CD14-positive monocyte (primary cell): ENCODE measurements at regions not wholly inside any gene's neighbourhood (a gene's known extent, or its start where the extent isn't known, plus 50 kb on each side); places are given as distances from the start of the nearest gene placed in this dataset.

ENCODE experiments used
- DNase-seq, 3 donors: peaks; one replicate each; pipeline ENCODE4 v3.0.0-alpha.2; 2011 to 2022
- H2AFZ ChIP-seq: 2 replicates; pipeline ENCODE4 v1.6.0; 2012; ENCODE audit warnings: mild to moderate bottlenecking, low read depth, low read length, inconsistent platforms; ENCODE audit not compliant: insufficient read depth, poor library complexity, severe bottlenecking
- H3K27ac ChIP-seq, 2 donors: 1 replicate in 1 of 2; 2 replicates in 1 of 2; pipeline ENCODE4 v1.5.1; 2012 to 2013; ENCODE audit warnings: low read length in 2 of 2, control low read depth in 1 of 2, inconsistent platforms in 1 of 2, low read depth in 1 of 2, mild to moderate bottlenecking in 1 of 2
- H3K27me3 ChIP-seq, 2 donors: one replicate each; pipeline versions ENCODE4 v1.6.0 to v1.6.1; 2011 to 2013; ENCODE audit warnings: low read length in 2 of 2; ENCODE audit not compliant: control insufficient read depth in 2 of 2, insufficient read depth in 2 of 2
- H3K36me3 ChIP-seq, 2 donors: replicated peaks in 1 of 2; 1 replicate in 1 of 2; 2 replicates in 1 of 2; pipeline versions ENCODE4 v1.5.1 to v1.6.1; 2012 to 2013; ENCODE audit warnings: low read length in 2 of 2, control low read depth in 1 of 2, inconsistent platforms in 1 of 2, mild to moderate bottlenecking in 1 of 2; ENCODE audit not compliant: insufficient read depth in 2 of 2, control insufficient read depth in 1 of 2
- H3K4me1 ChIP-seq, 2 donors: 1 replicate in 1 of 2; 2 replicates in 1 of 2; pipeline versions ENCODE4 v1.5.1 to v1.6.1; 2012 to 2013; ENCODE audit warnings: low read length in 2 of 2, control low read depth in 1 of 2, inconsistent platforms in 1 of 2, mild to moderate bottlenecking in 1 of 2, moderate library complexity in 1 of 2; ENCODE audit not compliant: insufficient read depth in 2 of 2, control insufficient read depth in 1 of 2
- H3K4me2 ChIP-seq: replicated peaks from 2 replicates; pipeline ENCODE3; 2012; ENCODE audit warnings: low read length, moderate library complexity, mild to moderate bottlenecking; ENCODE audit not compliant: poor library complexity, severe bottlenecking; ENCODE audit errors: extremely low read depth
- H3K4me3 ChIP-seq, 3 experiments: fragments of 200-600 bp in 1 of 3; sonication (generic) in 1 of 3; replicated peaks in 1 of 3; 1 replicate in 2 of 3; 2 replicates in 1 of 3; pipeline ENCODE4 v1.5.1; 2011 to 2013; ENCODE audit warnings: low read length in 3 of 3, mild to moderate bottlenecking in 3 of 3, control low read depth in 2 of 3, low read depth in 2 of 3, inconsistent platforms in 1 of 3, moderate library complexity in 1 of 3
- H3K79me2 ChIP-seq: 2 replicates; pipeline ENCODE4 v1.6.0; 2012; ENCODE audit warnings: mild to moderate bottlenecking, control low read depth, inconsistent platforms, low read length, moderate library complexity; ENCODE audit not compliant: insufficient read depth
- H3K9ac ChIP-seq: 2 replicates; pipeline ENCODE4 v1.6.0; 2017; ENCODE audit warnings: low read length, mild to moderate bottlenecking; ENCODE audit not compliant: insufficient read depth, poor library complexity, severe bottlenecking
- H3K9me3 ChIP-seq, 2 donors: replicated peaks in 1 of 2; 1 replicate in 1 of 2; 2 replicates in 1 of 2; pipeline versions ENCODE4 v1.5.1 to v1.6.1; 2012 to 2013; ENCODE audit warnings: low read length in 2 of 2, control low read depth in 1 of 2; ENCODE audit not compliant: control insufficient read depth in 1 of 2, insufficient read depth in 1 of 2
- H4K20me1 ChIP-seq: 2 replicates; pipeline ENCODE4 v1.6.0; 2012; ENCODE audit warnings: mild to moderate bottlenecking, low read length, control low read depth, moderate library complexity; ENCODE audit not compliant: insufficient read depth
- H3K27ac Mint-ChIP-seq, 7 donors: one replicate each; pipeline ENCODE4 v1.8.0; 2020; ENCODE audit warnings: mild to moderate bottlenecking in 7 of 7, mixed read lengths in 7 of 7, moderate library complexity in 6 of 7, inconsistent platforms in 2 of 7
- H3K27me3 Mint-ChIP-seq, 3 donors: one replicate each; pipeline ENCODE4 v1.8.0; 2021 to 2022; ENCODE audit warnings: low read depth in 3 of 3, mild to moderate bottlenecking in 3 of 3, mixed read lengths in 3 of 3, moderate library complexity in 3 of 3, inconsistent platforms in 1 of 3
- H3K36me3 Mint-ChIP-seq, 2 donors: one replicate each; pipeline ENCODE4 v1.8.0; 2020; ENCODE audit warnings: mixed read lengths in 2 of 2, inconsistent platforms in 1 of 2, mild to moderate bottlenecking in 1 of 2
- H3K4me1 Mint-ChIP-seq: one replicate; pipeline ENCODE4 v1.8.0; 2020; ENCODE audit warnings: mild to moderate bottlenecking, mixed read lengths
- H3K4me3 Mint-ChIP-seq, 2 donors: one replicate each; pipeline ENCODE4 v1.8.0; 2020; ENCODE audit warnings: mild to moderate bottlenecking in 2 of 2, mixed read lengths in 2 of 2, moderate library complexity in 1 of 2
- H3K9me3 Mint-ChIP-seq, 7 donors: one replicate each; pipeline ENCODE4 v1.8.0; 2020 to 2022; ENCODE audit warnings: mixed read lengths in 7 of 7, mild to moderate bottlenecking in 6 of 7, moderate library complexity in 6 of 7, inconsistent platforms in 2 of 7
- CTCF ChIP-seq: fragments of 200-600 bp; IDR thresholded peaks from one replicate; pipeline ENCODE4 v1.8.0; 2022; ENCODE audit warnings: antibody characterized with exemption, mild to moderate bottlenecking
- WGBS: methylation state at CpG from one replicate; pipeline ENCODE4 v1.1.5; 2013; ENCODE audit warnings: missing lambda C conversion rate; ENCODE audit not compliant: insufficient coverage; 5-methylcytosine and 5-hydroxymethylcytosine counted together
- intact Hi-C, 2 donors: fragments of 100-400 bp; cut with micrococcal nuclease; formaldehyde crosslinking; loops; one replicate each; pipeline versions ENCODE4 v1.15.0 to v1.15.1; 2023

DNA sequence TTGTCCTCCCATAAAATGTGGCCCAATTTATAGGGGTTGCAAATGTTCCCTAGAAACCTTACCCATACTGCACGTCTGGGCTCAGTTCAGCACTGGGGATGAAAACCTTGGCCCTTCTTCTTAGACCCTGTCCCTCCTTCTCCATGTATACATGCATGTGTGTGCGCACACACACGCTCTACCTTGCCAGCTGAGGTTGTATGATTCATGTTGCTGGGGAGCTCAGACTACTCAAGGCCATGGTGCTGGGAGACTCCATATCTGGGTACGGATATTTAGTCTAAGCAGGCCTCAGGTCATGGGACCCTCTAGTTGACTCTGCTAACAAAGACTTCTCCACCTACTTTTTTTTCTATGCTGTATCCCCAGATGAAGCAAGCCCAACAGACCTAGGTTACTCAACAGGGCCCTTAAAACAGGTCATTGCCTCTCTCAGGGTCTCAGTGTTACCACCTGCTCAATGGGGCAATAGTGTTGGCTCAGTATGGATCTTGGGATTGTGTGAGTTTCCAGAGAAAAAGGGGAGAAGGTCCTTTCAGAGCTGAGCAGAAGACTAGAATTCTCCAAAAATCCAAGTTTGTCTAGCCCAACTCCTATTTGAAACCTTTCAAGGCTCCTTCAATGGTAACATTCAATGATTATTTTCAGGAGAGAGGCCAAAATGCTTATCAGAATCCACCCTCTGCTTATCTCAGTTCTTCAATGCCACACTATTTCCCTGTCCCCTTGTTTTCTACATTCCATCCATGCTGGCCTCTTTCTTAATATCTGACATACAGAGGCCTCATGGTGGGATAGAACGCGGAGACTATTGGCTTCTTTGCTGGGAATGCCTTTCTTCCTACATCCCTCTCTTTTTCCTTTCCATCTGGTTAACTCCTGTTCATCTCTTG is 123.6 kb upstream of the PITX1 start:
- Histone ChIP-seq H3K4me3 (no peak overlapping the region), H2AFZ (no peak overlapping the region), H3K4me2 (no peak overlapping the region), H3K36me3 (no peaks in the 10 kb centered on the region), H3K79me2 (no peaks in the 10 kb centered on the region), H3K9me3 (peaks cover 2 to 9% of the 10 kb centered on the region in 2 donors), H3K27ac (no peak overlapping the region), H3K27me3 (peaks cover 0 to 7% of the 10 kb centered on the region in 2 donors), H3K4me1 (peaks cover 10 to 18% of the 10 kb centered on the region in 2 donors), H4K20me1 (no peaks in the 10 kb centered on the region), H3K9ac (no peak overlapping the region)
- H3K4me1 Mint-ChIP-seq, result peaks cover 29% of the 10 kb centered on the region
- H3K4me3 Mint-ChIP-seq, result no peak overlapping the region
- intact Hi-C loops, result loop anchor here in 1 of 2 donors (10.0 kb wide), 1 partner anchor 243 kb away; no protein-coding TSS in a partner anchor
- no peaks in the 10 kb centered on the region for H3K36me3 Mint-ChIP-seq
- H3K27me3 Mint-ChIP-seq, result peaks cover 3 to 19% (median 14%) of the 10 kb centered on the region in 3 donors
- H3K9me3 Mint-ChIP-seq, result peaks cover 4 to 26% (median 16%) of the 10 kb centered on the region in 7 donors
- no peak for DNase-seq
- 100% methylated on average over 2 of the region's 6 CpGs for WGBS
- no peak for TF ChIP-seq CTCF
- H3K27ac Mint-ChIP-seq, result no peak overlapping the region

- peaks cover 0 to 7% of the 10 kb centered on the region in 2 donors for H3K27me3 ChIP-seq
- intact Hi-C loops, result loop anchor here in 1 of 2 donors (10.0 kb wide), 1 partner anchor 242 kb away; no protein-coding TSS in a partner anchor
- Mint-ChIP-seq H3K4me1 (peaks cover 29% of the 10 kb centered on the region), H3K36me3 (no peaks in the 10 kb centered on the region), H3K27me3 (peaks cover 2 to 19% (median 15%) of the 10 kb centered on the region in 3 donors), H3K4me3 (no peak overlapping the region), H3K27ac (no peak overlapping the region), H3K9me3 (peaks cover 4 to 29% (median 16%) of the 10 kb centered on the region in 7 donors)
- no peak overlapping the region for H3K9ac ChIP-seq
- H4K20me1 ChIP-seq, result no peaks in the 10 kb centered on the region
- TF ChIP-seq CTCF, result no peak
- H3K27ac ChIP-seq, result no peak overlapping the region
- peaks cover 10 to 18% of the 10 kb centered on the region in 2 donors for H3K4me1 ChIP-seq
- no peak for DNase-seq
- H3K9me3 ChIP-seq, result peaks cover 2 to 9% of the 10 kb centered on the region in 2 donors
- 74% methylated on average over 7 of the region's 11 CpGs for WGBS
- no peak overlapping the region for H3K4me3 ChIP-seq
- no peaks in the 10 kb centered on the region for H3K36me3 ChIP-seq
- no peak overlapping the region for H2AFZ ChIP-seq
- H3K79me2 ChIP-seq, result no peaks in the 10 kb centered on the region
- H3K4me2 ChIP-seq, result no peak overlapping the region
Measured at GRCh38 chr5:135156715-135157404, 122.8 kb upstream of the PITX1 start.
